HCT116 (cell line): ENCODE measurements at regions not wholly inside any gene's neighbourhood (a gene's known extent, or its start where the extent isn't known, plus 50 kb on each side); places are given as distances from the start of the nearest gene placed in this dataset.

Experiments
- ATAC-seq: fragments of 200-7000 bp; cut with Tn5 transposase; 2 replicates; pipeline ENCODE4 v1.9.1; 2020; ENCODE audit warnings: mild to moderate bottlenecking, moderate library complexity
- BruUV-seq: library from RNA; stranded (reverse); fragments of 400-500 nt; replicated peaks from 2 replicates; lab custom pipeline; 2021; lab: Mats Ljungman, UMichigan
- CTCF ChIA-PET: fragments of 300-600 bp; sonication (Branson Sonifier 250); formaldehyde crosslinking; loops from one replicate; lab custom pipeline; 2021; ENCODE audit warnings: antibody characterized with exemption; lab: Charles Lee
- POLR2A ChIA-PET: fragments of 300-600, 350-600 bp; sonication (Branson Sonifier 250); formaldehyde crosslinking; loops from one replicate; lab custom pipeline; 2021; ENCODE audit warnings: antibody characterized with exemption; lab: Charles Lee
- RAD21 ChIA-PET, 2 experiments: fragments of 300-600 bp; sonication (Branson Sonifier 250); formaldehyde crosslinking; loops; one replicate each; lab custom pipeline; 2023; ENCODE audit warnings: low total read pairs in 2 of 2; ENCODE audit not compliant: uncharacterized antibody in 2 of 2, unreplicated experiment in 2 of 2, low non-redundant PET in 1 of 2; lab: Charles Lee
- DNase-seq: peaks from one replicate; pipeline ENCODE4 v3.0.0-alpha.2; 2010; ENCODE audit warnings: low read depth, low spot score
- H2AFZ ChIP-seq: fragments of 200-600 bp; shearing (Covaris generic), sonication (generic); 2 replicates; pipeline ENCODE4 v1.6.1; 2017; ENCODE audit warnings: low read depth, mixed run types, mixed read lengths, antibody characterized with exemption, low read length; ENCODE audit not compliant: poor library complexity, severe bottlenecking
- H3K27ac ChIP-seq: 2 replicates; pipeline ENCODE4 v1.5.1; 2012; ENCODE audit warnings: low read depth, low read length
- H3K27me3 ChIP-seq: fragments of 200-600 bp; sonication (generic); 2 replicates; pipeline ENCODE4 v1.6.1; 2016; ENCODE audit warnings: mixed run types, low read length, mixed read lengths; ENCODE audit not compliant: insufficient read depth
- H3K36me3 ChIP-seq, 2 experiments: fragments of 200-500 bp in 1 of 2; fragments of 200-600 bp in 1 of 2; sonication (Bioruptor generic) in 1 of 2; sonication (generic) in 1 of 2; 2 replicates each; pipeline versions ENCODE4 v1.5.1 to v1.6.1; 2014 to 2016; ENCODE audit warnings: low read length in 2 of 2, inconsistent platforms in 1 of 2, mixed read lengths in 1 of 2, mixed run types in 1 of 2; ENCODE audit not compliant: insufficient read depth in 2 of 2, control insufficient read depth in 1 of 2
- H3K4me1 ChIP-seq, 2 experiments: fragments of 200-600 bp in 1 of 2; sonication (generic) in 1 of 2; 2 replicates each; pipeline versions ENCODE4 v1.5.1 to v1.6.1; 2012 to 2017; ENCODE audit warnings: low read length in 2 of 2, inconsistent platforms in 1 of 2, mild to moderate bottlenecking in 1 of 2, mixed read lengths in 1 of 2, mixed run types in 1 of 2, moderate library complexity in 1 of 2; ENCODE audit not compliant: insufficient read depth in 2 of 2, control insufficient read depth in 1 of 2
- H3K4me2 ChIP-seq: fragments of 200-600 bp; sonication (generic); 2 replicates; pipeline ENCODE4 v1.6.1; 2017; ENCODE audit warnings: mixed run types, low read length, mixed read lengths
- H3K4me3 ChIP-seq, 2 experiments: fragments of 200-600 bp in 1 of 2; sonication (generic) in 1 of 2; replicated peaks in 1 of 2; 2 replicates each; pipeline ENCODE4 v1.5.1; 2011 to 2016; ENCODE audit warnings: low read length in 2 of 2, control low read depth in 1 of 2, low read depth in 1 of 2, mild to moderate bottlenecking in 1 of 2, mixed read lengths in 1 of 2, mixed run types in 1 of 2
- H3K79me2 ChIP-seq: fragments of 200-600 bp; sonication (generic); 2 replicates; pipeline ENCODE4 v1.6.1; 2017; ENCODE audit warnings: mild to moderate bottlenecking, mixed run types, low read length, moderate library complexity, mixed read lengths; ENCODE audit not compliant: insufficient read depth
- H3K9ac ChIP-seq: fragments of 200-600 bp; sonication (generic); 2 replicates; pipeline ENCODE4 v1.6.1; 2016; ENCODE audit warnings: low read length, mixed read lengths
- H3K9me2 ChIP-seq: fragments of 200-600 bp; sonication (generic), shearing (Covaris generic); 2 replicates; pipeline ENCODE4 v1.6.1; 2017; ENCODE audit warnings: mixed run types, mild to moderate bottlenecking, moderate library complexity; ENCODE audit not compliant: insufficient read depth
- H3K9me3 ChIP-seq, 2 experiments: fragments of 200-500 bp in 1 of 2; fragments of 200-600 bp in 1 of 2; sonication (Bioruptor generic) in 1 of 2; sonication (generic) in 1 of 2; 2 replicates each; pipeline ENCODE4 v1.6.1; 2014 to 2017; ENCODE audit warnings: low read length in 2 of 2, mixed read lengths in 2 of 2, inconsistent platforms in 1 of 2, low read depth in 1 of 2, mild to moderate bottlenecking in 1 of 2, mixed run types in 1 of 2, moderate library complexity in 1 of 2; ENCODE audit not compliant: control insufficient read depth in 1 of 2, insufficient read depth in 1 of 2
- H4K20me1 ChIP-seq: fragments of 200-600 bp; sonication (generic), shearing (Covaris generic); 2 replicates; pipeline ENCODE4 v1.6.1; 2017; ENCODE audit warnings: mixed run types, mild to moderate bottlenecking, moderate library complexity; ENCODE audit not compliant: insufficient read depth
- CBX3 ChIP-seq: IDR thresholded peaks from 2 replicates; pipeline ENCODE4 v1.6.1; 2012; ENCODE audit warnings: low read depth
- CEBPB ChIP-seq: IDR thresholded peaks from 2 replicates; pipeline ENCODE4 v1.6.1; 2012; ENCODE audit warnings: low read depth
- EGR1 ChIP-seq: IDR thresholded peaks from 2 replicates; pipeline ENCODE4 v1.6.1; 2012; ENCODE audit warnings: low read depth
- ELF1 ChIP-seq: IDR thresholded peaks from 2 replicates; pipeline ENCODE4 v1.6.1; 2012; ENCODE audit warnings: low read depth, borderline replicate concordance
- EZH2 ChIP-seq: fragments of 200-600 bp; sonication (generic); IDR thresholded peaks from 2 replicates; pipeline ENCODE4 v1.6.1; 2017; ENCODE audit warnings: antibody characterized with exemption, mixed run types
- EZH2phosphoT487 ChIP-seq: fragments of 200-600 bp; IDR thresholded peaks from 2 replicates; pipeline ENCODE4 v1.6.1; 2018; ENCODE audit warnings: antibody characterized with exemption, borderline replicate concordance
- FOSL1 ChIP-seq: IDR thresholded peaks from 2 replicates; pipeline ENCODE4 v1.6.1; 2012; ENCODE audit warnings: low read depth
- JUND ChIP-seq: IDR thresholded peaks from 2 replicates; pipeline ENCODE4 v1.6.1; 2012
- RAD21 ChIP-seq: IDR thresholded peaks from 2 replicates; pipeline ENCODE4 v1.6.1; 2012; ENCODE audit warnings: low read depth, mild to moderate bottlenecking
- SIN3A ChIP-seq: IDR thresholded peaks from 2 replicates; pipeline ENCODE4 v1.6.1; 2012; ENCODE audit warnings: low read depth
- SRF ChIP-seq: IDR thresholded peaks from 2 replicates; pipeline ENCODE4 v1.6.1; 2012; ENCODE audit warnings: low read depth
- TCF7L2 ChIP-seq: IDR thresholded peaks from 2 replicates; pipeline ENCODE4 v1.7.0; 2011; ENCODE audit warnings: borderline replicate concordance, inconsistent platforms; ENCODE audit not compliant: insufficient read depth, insufficient read length; ENCODE audit errors: extremely low read depth
- YY1 ChIP-seq: IDR thresholded peaks from 2 replicates; pipeline ENCODE4 v1.6.1; 2011; ENCODE audit warnings: low read length, low read depth, moderate library complexity, mild to moderate bottlenecking; ENCODE audit not compliant: insufficient replicate concordance; ENCODE audit errors: extremely low read depth
- ZFX ChIP-seq: fragments of 450-650 bp; IDR thresholded peaks from 2 replicates; pipeline ENCODE4 v1.6.1; 2017
- ZNF274 ChIP-seq: fragments of 200-500 bp; sonication (Bioruptor generic); IDR thresholded peaks from 2 replicates; pipeline ENCODE4 v1.6.1; 2014; ENCODE audit warnings: mild to moderate bottlenecking, low read depth, low read length, inconsistent platforms
- intact Hi-C: fragments of 100-400 bp; cut with micrococcal nuclease; formaldehyde crosslinking; loops from 2 replicates; pipeline ENCODE4 v1.10.0; 2022
- TF ChIP-seq, protein P1 (sequence below): IDR thresholded peaks from 2 replicates; pipeline ENCODE4 v1.6.1; 2011; ENCODE audit warnings: mild to moderate bottlenecking, low read length, moderate library complexity; ENCODE audit not compliant: insufficient replicate concordance; ENCODE audit errors: extremely low read depth
- TF ChIP-seq, protein P2 (sequence below), 3 experiments: fragments of 200-600 bp in 1 of 3; sonication (generic) in 1 of 3; IDR thresholded peaks in 2 of 3; conservative IDR thresholded peaks in 1 of 3; 2 replicates each; pipeline ENCODE4 v1.5.1; 2012 to 2017; ENCODE audit warnings: low read depth in 2 of 3, low read length in 2 of 3, antibody characterized with exemption in 1 of 3, borderline replicate concordance in 1 of 3, control low read depth in 1 of 3, mild to moderate bottlenecking in 1 of 3, mixed read lengths in 1 of 3, mixed run types in 1 of 3, moderate library complexity in 1 of 3; ENCODE audit not compliant: insufficient read depth in 1 of 3
- TF ChIP-seq, protein P3 (sequence below): IDR thresholded peaks from 2 replicates; pipeline ENCODE4 v1.6.1; 2012
- TF ChIP-seq, protein P4 (sequence below): IDR thresholded peaks from 2 replicates; pipeline ENCODE4 v1.6.1; 2012

DNA sequence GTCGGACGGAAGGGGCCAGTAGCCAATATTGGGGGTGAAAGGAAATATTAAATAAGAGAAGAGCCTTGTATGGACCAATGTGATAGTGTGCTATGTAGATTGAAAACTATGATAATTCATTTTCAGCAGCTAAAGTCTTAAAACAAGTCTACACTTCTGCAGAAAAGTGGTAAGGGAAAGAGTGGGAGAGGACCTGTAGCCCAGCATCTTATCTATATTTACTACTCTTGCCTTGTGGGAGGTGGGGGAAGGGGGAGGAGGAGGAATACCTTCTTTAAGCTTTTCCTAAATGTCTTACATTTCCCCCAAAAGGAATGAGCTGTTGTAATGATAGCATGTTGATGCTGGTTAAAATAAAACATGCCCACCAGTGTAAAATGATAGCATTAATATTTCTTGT is 220.0 kb upstream of the SPRY1 start:
- no peaks in the 10 kb centered on the region for H3K79me2 ChIP-seq
- no peaks in the 10 kb centered on the region for H3K36me3 ChIP-seq
- TF ChIP-seq, protein P1, sequence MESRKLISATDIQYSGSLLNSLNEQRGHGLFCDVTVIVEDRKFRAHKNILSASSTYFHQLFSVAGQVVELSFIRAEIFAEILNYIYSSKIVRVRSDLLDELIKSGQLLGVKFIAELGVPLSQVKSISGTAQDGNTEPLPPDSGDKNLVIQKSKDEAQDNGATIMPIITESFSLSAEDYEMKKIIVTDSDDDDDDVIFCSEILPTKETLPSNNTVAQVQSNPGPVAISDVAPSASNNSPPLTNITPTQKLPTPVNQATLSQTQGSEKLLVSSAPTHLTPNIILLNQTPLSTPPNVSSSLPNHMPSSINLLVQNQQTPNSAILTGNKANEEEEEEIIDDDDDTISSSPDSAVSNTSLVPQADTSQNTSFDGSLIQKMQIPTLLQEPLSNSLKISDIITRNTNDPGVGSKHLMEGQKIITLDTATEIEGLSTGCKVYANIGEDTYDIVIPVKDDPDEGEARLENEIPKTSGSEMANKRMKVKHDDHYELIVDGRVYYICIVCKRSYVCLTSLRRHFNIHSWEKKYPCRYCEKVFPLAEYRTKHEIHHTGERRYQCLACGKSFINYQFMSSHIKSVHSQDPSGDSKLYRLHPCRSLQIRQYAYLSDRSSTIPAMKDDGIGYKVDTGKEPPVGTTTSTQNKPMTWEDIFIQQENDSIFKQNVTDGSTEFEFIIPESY = no peak
- TF ChIP-seq YY1 (no peak), SIN3A (no peak), EZH2phosphoT487 (no peak), RAD21 (no peak), EZH2 (no peak), TCF7L2 (no peak), FOSL1 (no peak), ZNF274 (no peak), ZFX (no peak), SRF (no peak), EGR1 (no peak), CBX3 (no peak), CEBPB (no peak), ELF1 (no peak), JUND (no peak)
- TF ChIP-seq, protein P2, sequence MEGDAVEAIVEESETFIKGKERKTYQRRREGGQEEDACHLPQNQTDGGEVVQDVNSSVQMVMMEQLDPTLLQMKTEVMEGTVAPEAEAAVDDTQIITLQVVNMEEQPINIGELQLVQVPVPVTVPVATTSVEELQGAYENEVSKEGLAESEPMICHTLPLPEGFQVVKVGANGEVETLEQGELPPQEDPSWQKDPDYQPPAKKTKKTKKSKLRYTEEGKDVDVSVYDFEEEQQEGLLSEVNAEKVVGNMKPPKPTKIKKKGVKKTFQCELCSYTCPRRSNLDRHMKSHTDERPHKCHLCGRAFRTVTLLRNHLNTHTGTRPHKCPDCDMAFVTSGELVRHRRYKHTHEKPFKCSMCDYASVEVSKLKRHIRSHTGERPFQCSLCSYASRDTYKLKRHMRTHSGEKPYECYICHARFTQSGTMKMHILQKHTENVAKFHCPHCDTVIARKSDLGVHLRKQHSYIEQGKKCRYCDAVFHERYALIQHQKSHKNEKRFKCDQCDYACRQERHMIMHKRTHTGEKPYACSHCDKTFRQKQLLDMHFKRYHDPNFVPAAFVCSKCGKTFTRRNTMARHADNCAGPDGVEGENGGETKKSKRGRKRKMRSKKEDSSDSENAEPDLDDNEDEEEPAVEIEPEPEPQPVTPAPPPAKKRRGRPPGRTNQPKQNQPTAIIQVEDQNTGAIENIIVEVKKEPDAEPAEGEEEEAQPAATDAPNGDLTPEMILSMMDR (IDR thresholded peaks at IDR 0.05 in 2 of 3, conservative IDR thresholded peaks at IDR 0.05 in 1 of 3; ENCODE audit: borderline replicate concordance in 1 of 3, insufficient read depth in 1 of 3, low read depth in 2 of 3, low read length in 2 of 3) = no peak
- TF ChIP-seq, protein P3, sequence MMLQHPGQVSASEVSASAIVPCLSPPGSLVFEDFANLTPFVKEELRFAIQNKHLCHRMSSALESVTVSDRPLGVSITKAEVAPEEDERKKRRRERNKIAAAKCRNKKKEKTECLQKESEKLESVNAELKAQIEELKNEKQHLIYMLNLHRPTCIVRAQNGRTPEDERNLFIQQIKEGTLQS = no peak
- TF ChIP-seq, protein P4, sequence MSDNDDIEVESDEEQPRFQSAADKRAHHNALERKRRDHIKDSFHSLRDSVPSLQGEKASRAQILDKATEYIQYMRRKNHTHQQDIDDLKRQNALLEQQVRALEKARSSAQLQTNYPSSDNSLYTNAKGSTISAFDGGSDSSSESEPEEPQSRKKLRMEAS = no peak
- ATAC-seq (no peak), DNase-seq (no peak)
- no peaks in the 10 kb centered on the region for H3K9me2 ChIP-seq
- H3K9me3 ChIP-seq = no peaks in the 10 kb centered on the region
- ChIA-PET CTCF (no interaction called here), POLR2A (no interaction called here), RAD21 (no interaction called here)
- no peak overlapping the region for H3K9ac ChIP-seq
- intact Hi-C loops = no loop called here
- H2AFZ ChIP-seq = no peak overlapping the region
- no peaks in the 10 kb centered on the region for H3K4me1 ChIP-seq
- H3K27ac ChIP-seq = no peak overlapping the region
- no peak overlapping the region for H3K4me2 ChIP-seq
- H3K27me3 ChIP-seq = no peaks in the 10 kb centered on the region
- H3K4me3 ChIP-seq = no peak overlapping the region
- H4K20me1 ChIP-seq = no peaks in the 10 kb centered on the region
- no TSS peak for BruUV-seq
